SK-N-SH treated with all-trans-retinoic acid at 6 μM for 48 hours (cell line): ENCODE measurements at regions not wholly inside any gene's neighbourhood (a gene's known extent, or its start where the extent isn't known, plus 50 kb on each side); places are given as distances from the start of the nearest gene placed in this dataset.

Experiments
- ARNTL ChIP-seq: fragments of 450-650 bp; formaldehyde crosslinking; IDR thresholded peaks from 2 replicates; pipeline ENCODE4 v1.5.0; 2020; ENCODE audit warnings: low read depth, mild to moderate bottlenecking, moderate library complexity, borderline replicate concordance
- CREB5 ChIP-seq: fragments of 250-450 bp; sonication (Bioruptor Pico); IDR thresholded peaks from 2 replicates; pipeline ENCODE4 v1.5.1; 2020; ENCODE audit warnings: low read depth, mild to moderate bottlenecking, moderate library complexity
- CSRNP3 ChIP-seq: fragments of 250-450 bp; sonication (Bioruptor Pico); IDR thresholded peaks from 2 replicates; pipeline ENCODE4 v1.5.1; 2021; ENCODE audit warnings: mild to moderate bottlenecking, moderate library complexity
- TCF4 ChIP-seq: fragments of 250-450 bp; sonication (Bioruptor Pico); IDR thresholded peaks from 2 replicates; pipeline ENCODE4 v1.8.0; 2021; ENCODE audit warnings: mild to moderate bottlenecking, moderate library complexity, borderline replicate concordance
- TOX ChIP-seq: fragments of 250-450 bp; sonication (Bioruptor Pico); IDR thresholded peaks from 2 replicates; pipeline ENCODE4 v1.8.0; 2021; ENCODE audit warnings: mild to moderate bottlenecking, moderate library complexity, borderline replicate concordance
- TSHZ2 ChIP-seq: fragments of 250-450 bp; sonication (Bioruptor Pico); IDR thresholded peaks from 2 replicates; pipeline ENCODE4 v1.5.0; 2020; ENCODE audit warnings: mild to moderate bottlenecking, moderate library complexity
- ZFP3 ChIP-seq: fragments of 250-450 bp; sonication (Bioruptor Pico); IDR thresholded peaks from 2 replicates; pipeline ENCODE4 v1.5.0; 2020; ENCODE audit warnings: mild to moderate bottlenecking, moderate library complexity

DNA sequence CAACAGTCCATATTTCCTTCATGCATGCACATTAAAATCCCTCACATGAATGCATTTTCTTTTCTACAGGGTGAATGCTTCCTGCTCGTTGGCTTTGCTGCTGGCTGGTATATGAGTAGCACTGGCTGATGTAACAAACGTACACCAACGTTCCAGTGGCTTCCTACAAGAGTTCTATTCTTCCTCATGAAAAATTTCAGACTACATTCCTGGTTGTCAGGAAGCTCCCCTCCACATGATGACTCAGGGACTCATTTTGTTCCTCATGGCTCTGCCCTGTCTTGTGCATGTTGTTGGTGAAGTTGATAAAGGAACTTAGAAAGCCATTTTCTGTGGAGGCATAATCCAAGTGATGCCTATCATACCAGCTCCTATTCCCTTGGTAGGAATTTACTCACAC, 470.7 kb upstream of the KLF6 start:
- TF ChIP-seq ARNTL (CRISPR knock-in tag), result no peak
- TF ChIP-seq TSHZ2 (CRISPR knock-in tag), result no peak
- TF ChIP-seq TOX (CRISPR knock-in tag), result no peak
- TF ChIP-seq CREB5, result no peak
- TF ChIP-seq TCF4 (CRISPR knock-in tag), result no peak
- TF ChIP-seq CSRNP3, result no peak
- TF ChIP-seq ZFP3 (CRISPR knock-in tag), result no peak
